Kidney (tissue), 13 donors: ENCODE measurements at regions not wholly inside any gene's neighbourhood (a gene's known extent, or its start where the extent isn't known, plus 50 kb on each side); places are given as distances from the start of the nearest gene placed in this dataset.

Source experiments
- DNase-seq, 5 donors: peaks; one replicate each; pipeline ENCODE4 v3.0.0-alpha.2; 2013 to 2020
- FAIRE-seq: peaks from 2 replicates; lab custom pipeline; 2012; peaks lifted over from hg19 to GRCh38; lab: Jason Lieb, UNC
- H3K27ac ChIP-seq, 2 donors: one replicate each; pipeline ENCODE4 v1.7.0; 2013; ENCODE audit warnings: low read depth in 2 of 2, low read length in 2 of 2, inconsistent platforms in 1 of 2
- H3K27me3 ChIP-seq: one replicate; pipeline ENCODE4 v1.7.1; 2013; ENCODE audit warnings: low read length, inconsistent platforms; ENCODE audit not compliant: control insufficient read depth, insufficient read depth
- H3K36me3 ChIP-seq, 3 donors: one replicate each; pipeline versions ENCODE4 v1.7.0 to v1.7.1; 2013; ENCODE audit warnings: low read length in 3 of 3, control low read depth in 1 of 3, inconsistent platforms in 1 of 3; ENCODE audit not compliant: insufficient read depth in 3 of 3, control insufficient read depth in 2 of 3
- H3K4me1 ChIP-seq, 3 donors: one replicate each; pipeline versions ENCODE4 v1.7.0 to v1.7.1; 2013; ENCODE audit warnings: low read length in 3 of 3, inconsistent platforms in 1 of 3, low read depth in 1 of 3; ENCODE audit not compliant: control insufficient read depth in 2 of 3, insufficient read depth in 2 of 3
- H3K4me3 ChIP-seq, 3 donors: one replicate each; pipeline versions ENCODE4 v1.7.0 to v1.8.1; 2013; ENCODE audit warnings: low read length in 3 of 3, control low read depth in 1 of 3, inconsistent platforms in 1 of 3
- H3K9ac ChIP-seq, 3 donors: one replicate each; pipeline versions ENCODE4 v1.7.0 to v1.7.1; 2013; ENCODE audit warnings: low read length in 3 of 3, control low read depth in 1 of 3, inconsistent platforms in 1 of 3
- H3K9me3 ChIP-seq, 3 donors: one replicate each; pipeline versions ENCODE4 v1.7.0 to v1.7.1; 2013; ENCODE audit warnings: low read length in 3 of 3, control low read depth in 1 of 3, inconsistent platforms in 1 of 3; ENCODE audit not compliant: control insufficient read depth in 2 of 3, insufficient read depth in 1 of 3
- intact Hi-C: fragments of 100-400 bp; cut with DNase I; formaldehyde crosslinking; loops from one replicate; pipeline ENCODE4 v1.11.1; 2022
- TF ChIP-seq, protein P1 (sequence below): IDR thresholded peaks from 3 replicates; pipeline ENCODE4 v1.5.1; 2012; ENCODE audit warnings: mild to moderate bottlenecking, moderate library complexity, borderline replicate concordance; ENCODE audit not compliant: insufficient read depth; ENCODE audit errors: extremely low read depth
- donor health status: control.
- donor health status: control.
- donor health status: control.
- donor health status: control.
- donor health status: control.
- donor health status: DM: yes; HTN: yes; CAD: no.
- donor health status: Normal renal cell carcinoma (clear cell type).

DNA sequence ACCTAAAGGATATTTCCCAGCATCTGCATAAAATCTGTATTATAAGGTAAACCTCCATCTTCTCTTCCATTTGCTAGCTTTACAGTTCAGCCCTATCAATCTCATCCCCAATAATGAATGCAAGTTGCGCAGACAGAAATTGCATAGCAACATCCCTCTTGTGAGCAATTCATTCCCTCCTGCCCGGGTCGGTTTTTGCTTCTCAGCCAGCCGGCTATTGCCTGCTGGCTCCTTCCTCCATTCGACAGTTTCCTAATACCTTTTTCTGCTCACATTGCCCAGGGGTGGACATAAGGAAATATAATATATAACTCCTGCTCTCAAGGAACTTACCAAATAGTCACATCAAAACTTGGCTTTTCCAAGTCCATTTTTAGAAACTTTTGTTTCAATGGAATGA is 125.2 kb downstream of the FGF9 start:
- H3K9me3 ChIP-seq, result no peaks in the 10 kb centered on the region
- no peaks in the 10 kb centered on the region for H3K4me1 ChIP-seq
- TF ChIP-seq, protein P1, sequence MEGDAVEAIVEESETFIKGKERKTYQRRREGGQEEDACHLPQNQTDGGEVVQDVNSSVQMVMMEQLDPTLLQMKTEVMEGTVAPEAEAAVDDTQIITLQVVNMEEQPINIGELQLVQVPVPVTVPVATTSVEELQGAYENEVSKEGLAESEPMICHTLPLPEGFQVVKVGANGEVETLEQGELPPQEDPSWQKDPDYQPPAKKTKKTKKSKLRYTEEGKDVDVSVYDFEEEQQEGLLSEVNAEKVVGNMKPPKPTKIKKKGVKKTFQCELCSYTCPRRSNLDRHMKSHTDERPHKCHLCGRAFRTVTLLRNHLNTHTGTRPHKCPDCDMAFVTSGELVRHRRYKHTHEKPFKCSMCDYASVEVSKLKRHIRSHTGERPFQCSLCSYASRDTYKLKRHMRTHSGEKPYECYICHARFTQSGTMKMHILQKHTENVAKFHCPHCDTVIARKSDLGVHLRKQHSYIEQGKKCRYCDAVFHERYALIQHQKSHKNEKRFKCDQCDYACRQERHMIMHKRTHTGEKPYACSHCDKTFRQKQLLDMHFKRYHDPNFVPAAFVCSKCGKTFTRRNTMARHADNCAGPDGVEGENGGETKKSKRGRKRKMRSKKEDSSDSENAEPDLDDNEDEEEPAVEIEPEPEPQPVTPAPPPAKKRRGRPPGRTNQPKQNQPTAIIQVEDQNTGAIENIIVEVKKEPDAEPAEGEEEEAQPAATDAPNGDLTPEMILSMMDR, result no peak
- FAIRE-seq, result no peak
- no peak for DNase-seq
- H3K9ac ChIP-seq, result no peak overlapping the region
- no peaks in the 10 kb centered on the region for H3K36me3 ChIP-seq
- no peak overlapping the region for H3K27ac ChIP-seq
- H3K27me3 ChIP-seq, result no peaks in the 10 kb centered on the region
- H3K4me3 ChIP-seq, result no peak overlapping the region
- intact Hi-C loops, result no loop called here

DNA sequence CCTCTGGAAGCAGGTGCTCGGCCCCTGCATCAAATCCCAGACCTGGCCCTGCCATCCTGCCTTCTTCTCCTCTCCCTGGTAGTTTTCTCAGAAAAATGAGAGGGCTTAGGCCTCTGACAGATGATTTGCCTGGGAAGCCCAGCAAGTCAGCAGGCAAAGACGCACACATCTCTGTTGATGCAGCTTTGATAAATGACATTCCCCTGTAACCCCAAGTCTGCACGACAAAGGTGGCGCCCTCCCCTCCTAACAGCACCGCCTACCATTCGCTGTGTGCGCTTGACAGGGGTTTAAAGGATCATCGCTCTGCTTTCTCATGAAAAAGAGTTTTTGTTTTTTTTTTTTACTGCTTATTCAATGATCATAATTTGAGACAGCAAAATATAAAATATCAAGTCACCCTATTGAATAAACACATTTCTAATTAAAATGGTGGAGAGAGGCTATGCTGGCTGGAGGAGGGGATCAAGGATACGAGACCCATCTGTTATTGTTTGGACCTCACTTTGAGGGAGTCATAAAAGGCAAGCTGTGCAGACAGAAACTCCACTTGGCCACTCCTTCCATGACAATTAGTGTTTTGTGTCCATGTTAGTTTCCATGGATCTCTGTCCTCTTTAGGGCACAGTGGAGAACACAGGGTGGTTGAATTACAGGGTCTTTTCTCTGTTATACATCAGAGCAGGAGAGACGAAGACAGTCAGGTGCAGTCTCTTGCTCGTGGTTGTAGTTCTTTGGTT is 126.1 kb downstream of the FGF9 start:
- Histone ChIP-seq H3K27ac (no peak overlapping the region), H3K36me3 (no peaks in the 10 kb centered on the region), H3K4me1 (no peaks in the 10 kb centered on the region), H3K27me3 (no peaks in the 10 kb centered on the region), H3K9me3 (no peaks in the 10 kb centered on the region), H3K4me3 (no peak overlapping the region), H3K9ac (no peak overlapping the region)
- DNase-seq (no peak), FAIRE-seq (no peak)
- intact Hi-C loops, result no loop called here
- TF ChIP-seq, protein P1, result no peak

DNA sequence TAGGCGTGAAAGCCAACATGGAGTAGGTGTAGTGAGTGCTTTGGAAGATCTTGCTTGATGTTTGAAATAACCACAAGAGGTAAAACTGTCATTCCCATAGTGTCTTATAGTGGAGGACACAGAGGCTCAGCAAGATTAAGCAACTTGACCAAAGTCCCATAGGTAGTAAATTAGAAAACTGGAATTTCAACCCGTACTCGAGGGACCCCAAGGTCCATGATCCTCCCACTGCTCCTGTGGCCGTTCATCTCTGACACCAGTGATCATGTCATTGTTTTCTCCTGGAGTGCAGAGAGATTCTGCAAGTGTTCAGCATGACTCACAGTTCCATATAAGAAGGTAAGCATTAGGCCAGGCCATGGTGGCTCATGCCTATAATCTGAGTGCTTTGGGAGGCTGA is 126.9 kb downstream of the FGF9 start:
- no peak overlapping the region for H3K27ac ChIP-seq
- H3K27me3 ChIP-seq, result no peaks in the 10 kb centered on the region
- no peaks in the 10 kb centered on the region for H3K36me3 ChIP-seq
- DNase-seq, result no peak
- no peak overlapping the region for H3K4me3 ChIP-seq
- intact Hi-C loops, result no loop called here
- FAIRE-seq, result no peak
- no peak overlapping the region for H3K9ac ChIP-seq
- TF ChIP-seq, protein P1, result no peak
- no peaks in the 10 kb centered on the region for H3K4me1 ChIP-seq
- no peaks in the 10 kb centered on the region for H3K9me3 ChIP-seq

- Histone ChIP-seq H3K9me3 (no peaks in the 10 kb centered on the region), H3K27ac (no peak overlapping the region), H3K27me3 (no peaks in the 10 kb centered on the region), H3K4me1 (no peaks in the 10 kb centered on the region), H3K4me3 (no peak overlapping the region), H3K36me3 (no peaks in the 10 kb centered on the region), H3K9ac (no peak overlapping the region)
- FAIRE-seq, result no peak
- TF ChIP-seq, protein P1, result no peak
- no peak for DNase-seq
- intact Hi-C loops, result no loop called here
Observed at GRCh38 chr13:21798181-21798580, 127.3 kb downstream of the FGF9 start.
